K562 (cell line): ENCODE measurements at regions not wholly inside any gene's neighbourhood (a gene's known extent, or its start where the extent isn't known, plus 50 kb on each side); places are given as distances from the start of the nearest gene placed in this dataset.

ENCODE experiments used
- ATAC-seq: fragments of 200-7000 bp; cut with Tn5 transposase; 3 replicates; pipeline ENCODE4 v1.9.1; 2020; ENCODE audit warnings: moderate library complexity
- BruUV-seq: library from RNA; stranded (reverse); fragments of 400-500 nt; replicated peaks from 2 replicates; lab custom pipeline; 2021; lab: Mats Ljungman, UMichigan
- CTCF ChIA-PET: fragments of 300-600 bp; formaldehyde crosslinking; extraction: SDS; loops from one replicate; lab custom pipeline; 2021; ENCODE audit warnings: low intra/inter-chr PET ratio; lab: Yijun Ruan, JAX
- POLR2A ChIA-PET: fragments of 300-600, 350-650 bp; sonication (Branson Sonifier 250); formaldehyde crosslinking; extraction: SDS; loops from one replicate; lab custom pipeline; 2021; ENCODE audit warnings: antibody characterized with exemption, inconsistent platforms; lab: Yijun Ruan, JAX
- DNase-seq, 4 experiments: peaks; one replicate each; pipeline versions ENCODE4 v3.0.0 to v3.0.0-alpha.2; 2011 to 2018; ENCODE audit warnings: low spot score in 3 of 4, mixed read lengths in 3 of 4; ENCODE audit errors: extremely low read depth in 1 of 4
- FAIRE-seq: peaks from 2 replicates; lab custom pipeline; 2011; peaks lifted over from hg19 to GRCh38; lab: Jason Lieb, UNC
- H2AFZ ChIP-seq: 2 replicates; pipeline ENCODE4 v1.6.0; 2011; ENCODE audit warnings: low read depth, low read length, control low read depth, inconsistent platforms
- H3K27ac ChIP-seq: fragments of 200-600 bp; 3 replicates; pipeline ENCODE4 v1.8.0; 2011; ENCODE audit warnings: low read depth, mild to moderate bottlenecking, control low read depth, inconsistent platforms, low read length, moderate library complexity, mixed read lengths; ENCODE audit errors: extremely low read depth
- H3K27me3 ChIP-seq, 2 experiments: fragments of 300-600 bp in 1 of 2; 2 replicates in 1 of 2; 3 replicates in 1 of 2; pipeline versions ENCODE4 v1.6.0 to v1.8.0; 2011; ENCODE audit warnings: inconsistent platforms in 2 of 2, low read length in 2 of 2, mild to moderate bottlenecking in 1 of 2, mixed read lengths in 1 of 2, moderate library complexity in 1 of 2; ENCODE audit not compliant: control insufficient read depth in 2 of 2, insufficient read depth in 2 of 2
- H3K36me3 ChIP-seq: fragments of 300-600 bp; 3 replicates; pipeline ENCODE4 v1.8.0; 2011; ENCODE audit warnings: mild to moderate bottlenecking, low read length, inconsistent platforms; ENCODE audit not compliant: control insufficient read depth, insufficient read depth
- H3K4me1 ChIP-seq, 2 experiments: fragments of 200-600 bp in 1 of 2; replicated peaks in 1 of 2; 2 replicates in 1 of 2; 3 replicates in 1 of 2; pipeline versions ENCODE4 v1.5.1 to v1.8.0; 2011; ENCODE audit warnings: inconsistent platforms in 2 of 2, low read length in 2 of 2, mild to moderate bottlenecking in 1 of 2, mixed read lengths in 1 of 2, moderate library complexity in 1 of 2; ENCODE audit not compliant: control insufficient read depth in 2 of 2, insufficient read depth in 2 of 2
- H3K4me2 ChIP-seq: 2 replicates; pipeline ENCODE4 v1.6.1; 2011; ENCODE audit warnings: low read length, control low read depth, inconsistent platforms, mixed read lengths; ENCODE audit not compliant: insufficient read depth
- H3K4me3 ChIP-seq: fragments of 200-600 bp; sonication (generic), shearing (Covaris generic); 2 replicates; pipeline ENCODE4 v1.5.1; 2016; ENCODE audit warnings: control low read depth, inconsistent platforms
- H3K79me2 ChIP-seq: fragments of 200-600 bp; 3 replicates; pipeline ENCODE4 v1.8.0; 2011; ENCODE audit warnings: low read length, inconsistent platforms; ENCODE audit not compliant: control insufficient read depth, insufficient read depth
- H3K9ac ChIP-seq, 2 experiments: 2 replicates each; pipeline versions ENCODE4 v1.6.0 to v1.6.1; 2011; ENCODE audit warnings: low read depth in 2 of 2, low read length in 2 of 2, control low read depth in 1 of 2, inconsistent platforms in 1 of 2, mild to moderate bottlenecking in 1 of 2, mixed read lengths in 1 of 2; ENCODE audit not compliant: insufficient read depth in 1 of 2
- H3K9me1 ChIP-seq: one replicate; pipeline ENCODE4 v1.6.0; 2011; ENCODE audit warnings: inconsistent platforms, mild to moderate bottlenecking, low read length, moderate library complexity; ENCODE audit not compliant: control insufficient read depth, insufficient read depth
- H3K9me3 ChIP-seq: replicated peaks from 2 replicates; pipeline ENCODE4 v1.5.1; 2011; ENCODE audit warnings: low read depth, low read length, inconsistent platforms; ENCODE audit not compliant: control insufficient read depth, insufficient read depth
- H4K20me1 ChIP-seq: replicated peaks from 2 replicates; pipeline ENCODE4 v1.6.1; 2011; ENCODE audit warnings: low read length, inconsistent platforms, mixed read lengths; ENCODE audit not compliant: control insufficient read depth, insufficient read depth
- CBX8 ChIP-seq: fragments of 200-600 bp; sonication (generic); IDR thresholded peaks from 2 replicates; pipeline ENCODE4 v1.6.1; 2012; ENCODE audit warnings: borderline replicate concordance, mixed run types, low read depth, mild to moderate bottlenecking, moderate library complexity, mixed read lengths, low read length, control low read depth, inconsistent platforms; ENCODE audit not compliant: poor library complexity, severe bottlenecking; ENCODE audit errors: extremely low read depth
- DACH1 ChIP-seq: fragments of 450-650 bp; IDR thresholded peaks from 2 replicates; pipeline ENCODE4 v1.6.1; 2018; ENCODE audit not compliant: partially characterized antibody
- GATAD2B ChIP-seq: fragments of 450-650 bp; IDR thresholded peaks from 2 replicates; pipeline ENCODE4 v1.6.1; 2017; ENCODE audit warnings: mild to moderate bottlenecking, borderline replicate concordance
- HNRNPH1 ChIP-seq: fragments of 200-400 bp; formaldehyde crosslinking; optimal IDR thresholded peaks from 2 replicates; pipeline ENCODE3; 2017; ENCODE audit warnings: low read depth, mild to moderate bottlenecking, low read length, moderate library complexity
- MYNN ChIP-seq, 2 experiments: sonication (generic); formaldehyde crosslinking in 1 of 2; IDR thresholded peaks; 2 replicates each; pipeline versions ENCODE4 v1.5.0 to v1.6.1; 2016 to 2020; ENCODE audit warnings: antibody characterized with exemption in 1 of 2, missing genetic modification reagents in 1 of 2
- NCOA2 ChIP-seq, 2 experiments: fragments of 450-650 bp; IDR thresholded peaks; 2 replicates each; pipeline ENCODE4 v1.6.1; 2018; ENCODE audit warnings: mild to moderate bottlenecking in 2 of 2, moderate library complexity in 1 of 2; ENCODE audit not compliant: partially characterized antibody in 2 of 2
- ZNF121 ChIP-seq: sonication (generic); formaldehyde crosslinking; conservative IDR thresholded peaks from 2 replicates; pipeline ENCODE4 v1.8.0; 2022; ENCODE audit warnings: missing genetic modification reagents
- ZNF316 ChIP-seq: fragments of 450-650 bp; IDR thresholded peaks from 2 replicates; pipeline ENCODE4 v1.6.1; 2016
- WGBS: fragments of 100-300 bp; shearing (Covaris generic); methylation state at CpG from one replicate; pipeline ENCODE4 v1.1.6; 2016; ENCODE audit warnings: low coverage, mixed read lengths; ENCODE audit not compliant: insufficient coverage; ENCODE audit errors: missing lambda C conversion rate; 5-methylcytosine and 5-hydroxymethylcytosine counted together
- in situ Hi-C: fragments of 300-500 bp; cut with MboI; formaldehyde crosslinking; loops from 4 replicates; pipeline ENCODE4 v1.15.0; 2018; ENCODE audit warnings: inconsistent platforms, mixed read lengths
- intact Hi-C: fragments of 100-400 bp; cut with micrococcal nuclease; formaldehyde crosslinking; loops from 2 replicates; pipeline ENCODE4 v1.14.2; 2022
- TF ChIP-seq, protein P1 (sequence below): fragments of 250-450 bp; sonication (Bioruptor Pico); IDR thresholded peaks from 2 replicates; pipeline ENCODE4 v1.6.1; 2021; ENCODE audit warnings: mild to moderate bottlenecking
- TF ChIP-seq, protein P2 (sequence below): fragments of 450-650 bp; IDR thresholded peaks from 2 replicates; pipeline ENCODE4 v1.7.0; 2016; ENCODE audit warnings: borderline replicate concordance
- TF ChIP-seq, protein P3 (sequence below): IDR thresholded peaks from 2 replicates; pipeline ENCODE4 v1.6.1; 2012; ENCODE audit warnings: low read depth, low read length, improper control_type of control experiment, borderline replicate concordance
- TF ChIP-seq, protein P4 (sequence below): fragments of 200-800 bp; sonication (Bioruptor generic); IDR thresholded peaks from 2 replicates; pipeline ENCODE4 v1.6.1; 2016; ENCODE audit warnings: missing genetic modification characterization, missing compliant biosample characterization

DNA sequence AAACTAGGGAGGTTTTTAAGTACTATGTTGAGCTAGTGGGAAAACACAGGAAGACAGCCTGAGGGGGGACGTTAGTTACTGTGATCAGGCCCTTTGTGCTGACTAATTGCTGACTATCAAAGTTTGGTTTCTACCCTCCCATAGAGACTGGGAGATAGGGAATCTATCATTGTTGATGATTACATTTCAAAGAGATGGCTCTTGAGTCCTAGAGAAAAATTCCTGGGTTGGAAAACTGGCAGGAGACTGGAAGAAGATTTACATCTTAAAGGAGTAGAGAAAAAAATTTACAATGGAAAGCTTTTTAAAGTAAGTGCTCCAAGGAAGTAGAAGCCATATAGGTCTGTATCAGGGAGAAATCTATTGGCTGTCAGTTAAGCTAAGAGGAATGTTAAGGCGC is 522.0 kb upstream of the KLHL1 start:
- H2AFZ ChIP-seq = no peak overlapping the region
- H3K4me1 ChIP-seq = no peaks in the 10 kb centered on the region
- intact Hi-C loops = no loop called here
- H3K4me2 ChIP-seq = no peak overlapping the region
- H3K4me3 ChIP-seq = no peak overlapping the region
- WGBS = 0% methylated on average over 2 of the region's 2 CpGs
- H3K9me1 ChIP-seq = no peaks in the 10 kb centered on the region
- no peaks in the 10 kb centered on the region for H3K36me3 ChIP-seq
- BruUV-seq = no TSS peak
- in situ Hi-C loops = no loop called here
- no peak for ATAC-seq
- H3K27ac ChIP-seq = no peak overlapping the region
- POLR2A ChIA-PET = no interaction called here
- H3K9ac ChIP-seq = no peak overlapping the region
- no peak for DNase-seq
- FAIRE-seq = no peak
- no peak for TF ChIP-seq GATAD2B
- no peak for TF ChIP-seq CBX8
- TF ChIP-seq ZNF316 = no peak
- no peak for TF ChIP-seq NCOA2 (IDR thresholded peaks at IDR 0.05; ENCODE audit: partially characterized antibody in 2 of 2)
- TF ChIP-seq, protein P1, sequence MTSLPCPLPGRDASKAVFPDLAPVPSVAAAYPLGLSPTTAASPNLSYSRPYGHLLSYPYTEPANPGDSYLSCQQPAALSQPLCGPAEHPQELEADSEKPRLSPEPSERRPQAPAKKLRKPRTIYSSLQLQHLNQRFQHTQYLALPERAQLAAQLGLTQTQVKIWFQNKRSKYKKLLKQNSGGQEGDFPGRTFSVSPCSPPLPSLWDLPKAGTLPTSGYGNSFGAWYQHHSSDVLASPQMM (CRISPR knock-in tag) = no peak
- no peak for TF ChIP-seq ZNF121
- no peak for TF ChIP-seq HNRNPH1
- no peak for TF ChIP-seq MYNN (IDR thresholded peaks at IDR 0.05)
- TF ChIP-seq MYNN (CRISPR knock-in tag; IDR thresholded peaks at IDR 0.05) = no peak
- TF ChIP-seq, protein P2, sequence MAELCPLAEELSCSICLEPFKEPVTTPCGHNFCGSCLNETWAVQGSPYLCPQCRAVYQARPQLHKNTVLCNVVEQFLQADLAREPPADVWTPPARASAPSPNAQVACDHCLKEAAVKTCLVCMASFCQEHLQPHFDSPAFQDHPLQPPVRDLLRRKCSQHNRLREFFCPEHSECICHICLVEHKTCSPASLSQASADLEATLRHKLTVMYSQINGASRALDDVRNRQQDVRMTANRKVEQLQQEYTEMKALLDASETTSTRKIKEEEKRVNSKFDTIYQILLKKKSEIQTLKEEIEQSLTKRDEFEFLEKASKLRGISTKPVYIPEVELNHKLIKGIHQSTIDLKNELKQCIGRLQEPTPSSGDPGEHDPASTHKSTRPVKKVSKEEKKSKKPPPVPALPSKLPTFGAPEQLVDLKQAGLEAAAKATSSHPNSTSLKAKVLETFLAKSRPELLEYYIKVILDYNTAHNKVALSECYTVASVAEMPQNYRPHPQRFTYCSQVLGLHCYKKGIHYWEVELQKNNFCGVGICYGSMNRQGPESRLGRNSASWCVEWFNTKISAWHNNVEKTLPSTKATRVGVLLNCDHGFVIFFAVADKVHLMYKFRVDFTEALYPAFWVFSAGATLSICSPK = no peak
- TF ChIP-seq, protein P3, sequence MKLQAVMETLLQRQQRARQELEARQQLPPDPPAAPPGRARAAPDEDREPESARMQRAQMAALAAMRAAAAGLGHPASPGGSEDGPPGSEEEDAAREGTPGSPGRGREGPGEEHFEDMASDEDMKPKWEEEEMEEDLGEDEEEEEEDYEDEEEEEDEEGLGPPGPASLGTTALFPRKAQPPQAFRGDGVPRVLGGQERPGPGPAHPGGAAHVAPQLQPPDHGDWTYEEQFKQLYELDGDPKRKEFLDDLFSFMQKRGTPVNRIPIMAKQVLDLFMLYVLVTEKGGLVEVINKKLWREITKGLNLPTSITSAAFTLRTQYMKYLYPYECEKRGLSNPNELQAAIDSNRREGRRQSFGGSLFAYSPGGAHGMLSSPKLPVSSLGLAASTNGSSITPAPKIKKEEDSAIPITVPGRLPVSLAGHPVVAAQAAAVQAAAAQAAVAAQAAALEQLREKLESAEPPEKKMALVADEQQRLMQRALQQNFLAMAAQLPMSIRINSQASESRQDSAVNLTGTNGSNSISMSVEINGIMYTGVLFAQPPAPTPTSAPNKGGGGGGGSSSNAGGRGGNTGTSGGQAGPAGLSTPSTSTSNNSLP = no peak
- TF ChIP-seq, protein P4, sequence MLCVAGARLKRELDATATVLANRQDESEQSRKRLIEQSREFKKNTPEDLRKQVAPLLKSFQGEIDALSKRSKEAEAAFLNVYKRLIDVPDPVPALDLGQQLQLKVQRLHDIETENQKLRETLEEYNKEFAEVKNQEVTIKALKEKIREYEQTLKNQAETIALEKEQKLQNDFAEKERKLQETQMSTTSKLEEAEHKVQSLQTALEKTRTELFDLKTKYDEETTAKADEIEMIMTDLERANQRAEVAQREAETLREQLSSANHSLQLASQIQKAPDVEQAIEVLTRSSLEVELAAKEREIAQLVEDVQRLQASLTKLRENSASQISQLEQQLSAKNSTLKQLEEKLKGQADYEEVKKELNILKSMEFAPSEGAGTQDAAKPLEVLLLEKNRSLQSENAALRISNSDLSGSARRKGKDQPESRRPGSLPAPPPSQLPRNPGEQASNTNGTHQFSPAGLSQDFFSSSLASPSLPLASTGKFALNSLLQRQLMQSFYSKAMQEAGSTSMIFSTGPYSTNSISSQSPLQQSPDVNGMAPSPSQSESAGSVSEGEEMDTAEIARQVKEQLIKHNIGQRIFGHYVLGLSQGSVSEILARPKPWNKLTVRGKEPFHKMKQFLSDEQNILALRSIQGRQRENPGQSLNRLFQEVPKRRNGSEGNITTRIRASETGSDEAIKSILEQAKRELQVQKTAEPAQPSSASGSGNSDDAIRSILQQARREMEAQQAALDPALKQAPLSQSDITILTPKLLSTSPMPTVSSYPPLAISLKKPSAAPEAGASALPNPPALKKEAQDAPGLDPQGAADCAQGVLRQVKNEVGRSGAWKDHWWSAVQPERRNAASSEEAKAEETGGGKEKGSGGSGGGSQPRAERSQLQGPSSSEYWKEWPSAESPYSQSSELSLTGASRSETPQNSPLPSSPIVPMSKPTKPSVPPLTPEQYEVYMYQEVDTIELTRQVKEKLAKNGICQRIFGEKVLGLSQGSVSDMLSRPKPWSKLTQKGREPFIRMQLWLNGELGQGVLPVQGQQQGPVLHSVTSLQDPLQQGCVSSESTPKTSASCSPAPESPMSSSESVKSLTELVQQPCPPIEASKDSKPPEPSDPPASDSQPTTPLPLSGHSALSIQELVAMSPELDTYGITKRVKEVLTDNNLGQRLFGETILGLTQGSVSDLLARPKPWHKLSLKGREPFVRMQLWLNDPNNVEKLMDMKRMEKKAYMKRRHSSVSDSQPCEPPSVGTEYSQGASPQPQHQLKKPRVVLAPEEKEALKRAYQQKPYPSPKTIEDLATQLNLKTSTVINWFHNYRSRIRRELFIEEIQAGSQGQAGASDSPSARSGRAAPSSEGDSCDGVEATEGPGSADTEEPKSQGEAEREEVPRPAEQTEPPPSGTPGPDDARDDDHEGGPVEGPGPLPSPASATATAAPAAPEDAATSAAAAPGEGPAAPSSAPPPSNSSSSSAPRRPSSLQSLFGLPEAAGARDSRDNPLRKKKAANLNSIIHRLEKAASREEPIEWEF (CRISPR knock-in tag) = no peak
- TF ChIP-seq DACH1 = no peak
- no peaks in the 10 kb centered on the region for H4K20me1 ChIP-seq
- CTCF ChIA-PET = no interaction called here
- H3K27me3 ChIP-seq = no peaks in the 10 kb centered on the region
- no peaks in the 10 kb centered on the region for H3K9me3 ChIP-seq
- H3K79me2 ChIP-seq = no peaks in the 10 kb centered on the region
